GM23338 (cell line): ENCODE measurements at regions not wholly inside any gene's neighbourhood (a gene's known extent, or its start where the extent isn't known, plus 50 kb on each side); places are given as distances from the start of the nearest gene placed in this dataset.

Source experiments
- ATAC-seq: fragments of 200-7000 bp; cut with Tn5 transposase; 3 replicates; pipeline ENCODE4 v1.9.1; 2020
- DNase-seq: peaks from one replicate; pipeline ENCODE4 v3.0.0-alpha.2; 2015; ENCODE audit warnings: low spot score
- H2AFZ ChIP-seq: fragments of 200-600 bp; sonication (generic); 2 replicates; pipeline ENCODE4 v1.8.0; 2016; ENCODE audit warnings: antibody characterized with exemption, mild to moderate bottlenecking, moderate library complexity
- H3F3A ChIP-seq: fragments of 200-600 bp; sonication (generic); replicated peaks from 2 replicates; pipeline ENCODE4 v1.8.0; 2017; ENCODE audit warnings: antibody characterized with exemption, mixed run types, low read depth
- H3K27ac ChIP-seq: fragments of 200-600 bp; sonication (generic); 2 replicates; pipeline ENCODE4 v1.6.1; 2016; ENCODE audit warnings: low read depth
- H3K27me3 ChIP-seq: fragments of 200-600 bp; sonication (generic); 2 replicates; pipeline ENCODE4 v1.8.0; 2016; ENCODE audit warnings: mild to moderate bottlenecking, mixed run types, moderate library complexity; ENCODE audit not compliant: insufficient read depth
- H3K36me3 ChIP-seq: fragments of 200-600 bp; sonication (generic); 2 replicates; pipeline ENCODE4 v1.8.0; 2016; ENCODE audit warnings: mild to moderate bottlenecking; ENCODE audit not compliant: insufficient read depth
- H3K4me1 ChIP-seq: fragments of 200-600 bp; sonication (generic); 2 replicates; pipeline ENCODE4 v1.8.0; 2016; ENCODE audit warnings: mild to moderate bottlenecking, moderate library complexity; ENCODE audit not compliant: insufficient read depth
- H3K4me2 ChIP-seq: fragments of 200-600 bp; sonication (generic); 2 replicates; pipeline ENCODE4 v1.7.1; 2017; ENCODE audit warnings: mixed run types
- H3K4me3 ChIP-seq: fragments of 200-600 bp; sonication (generic); 2 replicates; pipeline ENCODE4 v1.6.1; 2016; ENCODE audit warnings: mixed run types
- H3K79me2 ChIP-seq: fragments of 200-600 bp; sonication (generic); replicated peaks from 2 replicates; pipeline ENCODE4 v1.8.0; 2017; ENCODE audit warnings: mild to moderate bottlenecking; ENCODE audit not compliant: insufficient read depth
- H3K9me2 ChIP-seq: fragments of 200-600 bp; sonication (generic); 2 replicates; pipeline ENCODE4 v1.8.0; 2017; ENCODE audit not compliant: insufficient read depth
- H4K20me1 ChIP-seq: fragments of 200-600 bp; sonication (generic); replicated peaks from 2 replicates; pipeline ENCODE4 v1.8.0; 2017; ENCODE audit warnings: mild to moderate bottlenecking; ENCODE audit not compliant: insufficient read depth
- H3K27ac Mint-ChIP-seq: 2 replicates; pipeline ENCODE4 v1.8.0; 2020; ENCODE audit warnings: inconsistent platforms, mild to moderate bottlenecking, moderate library complexity, mixed read lengths
- H3K27me3 Mint-ChIP-seq: 3 replicates; pipeline ENCODE4 v1.8.0; 2022; ENCODE audit warnings: low read depth, mild to moderate bottlenecking, moderate library complexity, mixed read lengths, inconsistent platforms; ENCODE audit not compliant: insufficient read depth, poor library complexity
- H3K36me3 Mint-ChIP-seq: 3 replicates; pipeline ENCODE4 v1.8.0; 2021; ENCODE audit warnings: low read depth, mild to moderate bottlenecking, inconsistent platforms, moderate library complexity, mixed read lengths
- H3K4me1 Mint-ChIP-seq: 3 replicates; pipeline ENCODE4 v1.8.0; 2020; ENCODE audit warnings: mild to moderate bottlenecking, inconsistent platforms, mixed read lengths
- H3K4me3 Mint-ChIP-seq: 3 replicates; pipeline ENCODE4 v1.8.0; 2021; ENCODE audit warnings: moderate library complexity, mild to moderate bottlenecking, inconsistent platforms, mixed read lengths
- H3K9me3 Mint-ChIP-seq: 3 replicates; pipeline ENCODE4 v1.8.0; 2020; ENCODE audit warnings: moderate library complexity, mild to moderate bottlenecking, inconsistent platforms, mixed read lengths
- CREB1 ChIP-seq: fragments of 250-450 bp; sonication (Bioruptor Pico); IDR thresholded peaks from 2 replicates; pipeline ENCODE4 v1.5.0; 2020; ENCODE audit warnings: low read depth, mild to moderate bottlenecking, moderate library complexity
- CTCF ChIP-seq, 2 experiments: fragments of 200-600 bp in 1 of 2; sonication (generic) in 1 of 2; conservative IDR thresholded peaks; 2 replicates each; pipeline versions ENCODE4 v1.5.1 to v1.6.1; 2016 to 2017; ENCODE audit warnings: antibody characterized with exemption in 2 of 2, low read depth in 2 of 2, mild to moderate bottlenecking in 2 of 2, moderate library complexity in 1 of 2
- ETS1 ChIP-seq: IDR thresholded peaks from 2 replicates; pipeline ENCODE4 v1.6.1; 2016; ENCODE audit warnings: antibody characterized with exemption
- EZH2 ChIP-seq: fragments of 200-600 bp; sonication (generic); IDR thresholded peaks from one replicate; pipeline ENCODE4 v1.8.0; 2017; ENCODE audit warnings: antibody characterized with exemption, mild to moderate bottlenecking, low read depth; ENCODE audit not compliant: unreplicated experiment
- EZH2phosphoT487 ChIP-seq: fragments of 200-600 bp; sonication (generic); IDR thresholded peaks from one replicate; pipeline ENCODE4 v1.8.1; 2018; ENCODE audit warnings: antibody characterized with exemption; ENCODE audit not compliant: unreplicated experiment
- JUNB ChIP-seq: IDR thresholded peaks from one replicate; pipeline ENCODE4 v1.6.1; 2016; ENCODE audit warnings: antibody characterized with exemption; ENCODE audit not compliant: unreplicated experiment
- NANOG ChIP-seq: IDR thresholded peaks from 2 replicates; pipeline ENCODE4 v1.6.1; 2016; ENCODE audit warnings: antibody characterized with exemption, borderline replicate concordance
- REST ChIP-seq: IDR thresholded peaks from one replicate; pipeline ENCODE4 v1.6.1; 2018; ENCODE audit warnings: antibody characterized with exemption; ENCODE audit not compliant: unreplicated experiment
- STAT1 ChIP-seq: IDR thresholded peaks from one replicate; pipeline ENCODE4 v1.6.1; 2016; ENCODE audit warnings: antibody characterized with exemption; ENCODE audit not compliant: unreplicated experiment
- ZNF114 ChIP-seq: fragments of 250-450 bp; sonication (Bioruptor Pico); IDR thresholded peaks from 2 replicates; pipeline ENCODE4 v1.5.0; 2020; ENCODE audit warnings: mild to moderate bottlenecking, moderate library complexity
- ZNF331 ChIP-seq: fragments of 250-450 bp; sonication (Bioruptor Pico); IDR thresholded peaks from 2 replicates; pipeline ENCODE4 v1.5.0; 2020; ENCODE audit warnings: low read depth, mild to moderate bottlenecking, moderate library complexity
- ZNF462 ChIP-seq: fragments of 250-450 bp; sonication (Bioruptor Pico); IDR thresholded peaks from 2 replicates; pipeline ENCODE4 v1.5.0; 2020; ENCODE audit warnings: mild to moderate bottlenecking, moderate library complexity

GRCh38 chr7:353746-354325 lies 63.9 kb downstream of the FOXL3 start:
- Mint-ChIP-seq H3K36me3 (no peaks in the 10 kb centered on the region; the same call in 2 of the 3 replicates), H3K4me1 (no peaks in the 10 kb centered on the region), H3K4me3 (no peak overlapping the region), H3K27ac (no peak overlapping the region), H3K9me3 (no peaks in the 10 kb centered on the region; the same call in 1 of the 3 replicates), H3K27me3 (peaks cover 6% of the 10 kb centered on the region)
- DNase-seq, result no peak
- Histone ChIP-seq H3K36me3 (no peaks in the 10 kb centered on the region), H3K27me3 (no peaks in the 10 kb centered on the region), H3K27ac (no peak overlapping the region), H3K4me2 (no peak overlapping the region), H3K4me3 (no peak overlapping the region), H3K4me1 (no peaks in the 10 kb centered on the region), H4K20me1 (no peaks in the 10 kb centered on the region), H2AFZ (no peak overlapping the region), H3K79me2 (no peaks in the 10 kb centered on the region), H3F3A (no peaks in the 10 kb centered on the region), H3K9me2 (no peaks in the 10 kb centered on the region)
- no peak for TF ChIP-seq JUNB
- no peak for TF ChIP-seq REST
- no peak for TF ChIP-seq CTCF (conservative IDR thresholded peaks at IDR 0.05; ENCODE audit: low read depth in 2 of 2)
- no peak for TF ChIP-seq ZNF462 (CRISPR knock-in tag)
- TF ChIP-seq EZH2, result no peak
- no peak for TF ChIP-seq EZH2phosphoT487
- TF ChIP-seq CREB1, result no peak
- TF ChIP-seq ZNF331 (CRISPR knock-in tag), result no peak
- no peak for TF ChIP-seq NANOG
- no peak for TF ChIP-seq ETS1
- no peak for TF ChIP-seq ZNF114 (CRISPR knock-in tag)
- no peak for TF ChIP-seq STAT1
- no peak for ATAC-seq
